HG03066 (cell line): ENCODE measurements at regions not wholly inside any gene's neighbourhood (a gene's known extent, or its start where the extent isn't known, plus 50 kb on each side); places are given as distances from the start of the nearest gene placed in this dataset.
A peak's percentile ranks its signal among the peaks of the same experiment; 100 is the strongest.

ENCODE experiments used
- ATAC-seq: cut with Tn5 transposase; IDR thresholded peaks from one replicate; pipeline ENCODE4 v1.9.1; 2021; ENCODE audit warnings: low read depth; ENCODE audit not compliant: unreplicated experiment

- ATAC-seq, result no peak
Observed at GRCh38 chr3:6113338-6113737, 747.6 kb upstream of the GRM7 start.

- ATAC-seq, result no peak
Observed at GRCh38 chr3:6119367-6119766, 741.5 kb upstream of the GRM7 start.

- ATAC-seq, result no peak
Observed at GRCh38 chr3:6120786-6121185, 740.1 kb upstream of the GRM7 start.

GRCh38 chr3:6124875-6125274 lies 736.0 kb upstream of the GRM7 start:
- ATAC-seq, result no peak

- no peak for ATAC-seq
Observed at GRCh38 chr3:6125520-6125919, 735.4 kb upstream of the GRM7 start.

GRCh38 chr3:6132684-6133432 lies 728.1 kb upstream of the GRM7 start:
- ATAC-seq, result peak; percentile 66

- no peak for ATAC-seq
Observed at GRCh38 chr3:6142707-6143106, 718.2 kb upstream of the GRM7 start.

GRCh38 chr3:6147883-6148282 lies 713.0 kb upstream of the GRM7 start:
- ATAC-seq, result no peak

GRCh38 chr3:6155650-6156338 lies 705.1 kb upstream of the GRM7 start:
- ATAC-seq, result no peak

GRCh38 chr3:6165951-6166350 lies 695.0 kb upstream of the GRM7 start:
- no peak for ATAC-seq

- ATAC-seq, result no peak
Observed at GRCh38 chr3:6168256-6168655, 692.7 kb upstream of the GRM7 start.

- ATAC-seq, result no peak
Observed at GRCh38 chr3:6172871-6173642, 687.9 kb upstream of the GRM7 start.

GRCh38 chr3:6177417-6177816 lies 683.5 kb upstream of the GRM7 start:
- ATAC-seq, result no peak

GRCh38 chr3:6179761-6180160 lies 681.2 kb upstream of the GRM7 start:
- no peak for ATAC-seq

GRCh38 chr3:6180171-6180570 lies 680.7 kb upstream of the GRM7 start:
- no peak for ATAC-seq

- no peak for ATAC-seq
Observed at GRCh38 chr3:6182476-6182875, 678.4 kb upstream of the GRM7 start.

GRCh38 chr3:6182909-6183308 lies 678.0 kb upstream of the GRM7 start:
- no peak for ATAC-seq

GRCh38 chr3:6189384-6189783 lies 671.5 kb upstream of the GRM7 start:
- no peak for ATAC-seq

GRCh38 chr3:6204891-6205290 lies 656.0 kb upstream of the GRM7 start:
- no peak for ATAC-seq

- no peak for ATAC-seq
Observed at GRCh38 chr3:6216135-6217026, 644.5 kb upstream of the GRM7 start.

GRCh38 chr3:6220447-6220846 lies 640.5 kb upstream of the GRM7 start:
- no peak for ATAC-seq
